IPS-20b (cell line): ENCODE measurements at regions not wholly inside any gene's neighbourhood (a gene's known extent, or its start where the extent isn't known, plus 50 kb on each side); places are given as distances from the start of the nearest gene placed in this dataset.

Experiments
- H3K27ac ChIP-seq: one replicate; pipeline ENCODE4 v1.5.1; 2013; ENCODE audit warnings: low read length
- H3K27me3 ChIP-seq: 2 replicates; pipeline ENCODE4 v1.6.1; 2013; ENCODE audit warnings: mild to moderate bottlenecking, low read length, inconsistent platforms; ENCODE audit not compliant: insufficient read depth
- H3K36me3 ChIP-seq: 2 replicates; pipeline ENCODE4 v1.6.1; 2013; ENCODE audit warnings: low read depth, mild to moderate bottlenecking, inconsistent platforms, low read length, moderate library complexity; ENCODE audit not compliant: insufficient read depth
- H3K4me1 ChIP-seq: 2 replicates; pipeline ENCODE4 v1.6.1; 2013; ENCODE audit warnings: mild to moderate bottlenecking, control low read depth, inconsistent platforms, low read length, moderate library complexity; ENCODE audit not compliant: insufficient read depth
- H3K4me3 ChIP-seq: 2 replicates; pipeline ENCODE4 v1.5.1; 2013; ENCODE audit warnings: mild to moderate bottlenecking, low read length, inconsistent platforms
- H3K9ac ChIP-seq: 2 replicates; pipeline ENCODE4 v1.6.1; 2013; ENCODE audit warnings: low read depth, mild to moderate bottlenecking, inconsistent platforms, low read length, moderate library complexity
- H3K9me3 ChIP-seq: 2 replicates; pipeline ENCODE4 v1.6.1; 2013; ENCODE audit warnings: mild to moderate bottlenecking, low read depth, low read length, inconsistent platforms; ENCODE audit not compliant: insufficient read depth

- no peak overlapping the region for H3K4me3 ChIP-seq
- H3K9ac ChIP-seq: no peak overlapping the region
- H3K27me3 ChIP-seq: no peaks in the 10 kb centered on the region
- no peaks in the 10 kb centered on the region for H3K4me1 ChIP-seq
- no peak overlapping the region for H3K27ac ChIP-seq
- no peaks in the 10 kb centered on the region for H3K9me3 ChIP-seq
- no peaks in the 10 kb centered on the region for H3K36me3 ChIP-seq
Observed at GRCh38 chr1:115893545-115893944, 52.6 kb upstream of the NHLH2 start.

- Histone ChIP-seq H3K27ac (no peak overlapping the region), H3K36me3 (no peaks in the 10 kb centered on the region)
Observed at GRCh38 chr1:115898020-115898419, 57.1 kb upstream of the NHLH2 start.

GRCh38 chr1:115900856-115901255 is 59.9 kb upstream of the NHLH2 start:
- H3K27me3 ChIP-seq: no peaks in the 10 kb centered on the region

More at GRCh38 chr1:115898020-115898419, 57.1 kb upstream of the NHLH2 start:
- no peaks in the 10 kb centered on the region for H3K4me1 ChIP-seq
- no peaks in the 10 kb centered on the region for H3K27me3 ChIP-seq
- no peaks in the 10 kb centered on the region for H3K9me3 ChIP-seq
- no peak overlapping the region for H3K4me3 ChIP-seq
- no peak overlapping the region for H3K9ac ChIP-seq

GRCh38 chr1:115906627-115907026 is 65.7 kb upstream of the NHLH2 start:
- Histone ChIP-seq H3K36me3 (no peaks in the 10 kb centered on the region), H3K9ac (no peak overlapping the region), H3K4me1 (no peaks in the 10 kb centered on the region), H3K27me3 (no peaks in the 10 kb centered on the region), H3K9me3 (no peaks in the 10 kb centered on the region), H3K4me3 (no peak overlapping the region), H3K27ac (no peak overlapping the region)

More at GRCh38 chr1:115900856-115901255, 59.9 kb upstream of the NHLH2 start:
- Histone ChIP-seq H3K4me3 (no peak overlapping the region), H3K9ac (no peak overlapping the region), H3K27ac (no peak overlapping the region), H3K4me1 (no peaks in the 10 kb centered on the region), H3K36me3 (no peaks in the 10 kb centered on the region), H3K9me3 (no peaks in the 10 kb centered on the region)

GRCh38 chr1:115907092-115907491 is 66.2 kb upstream of the NHLH2 start:
- no peak overlapping the region for H3K9ac ChIP-seq
- no peaks in the 10 kb centered on the region for H3K4me1 ChIP-seq
- no peaks in the 10 kb centered on the region for H3K9me3 ChIP-seq
- no peak overlapping the region for H3K27ac ChIP-seq
- no peaks in the 10 kb centered on the region for H3K27me3 ChIP-seq
- H3K4me3 ChIP-seq: no peak overlapping the region
- H3K36me3 ChIP-seq: no peaks in the 10 kb centered on the region

GRCh38 chr1:115908565-115909274 is 67.6 kb upstream of the SLC22A15 start:
- H3K27ac ChIP-seq: no peak overlapping the region
- no peaks in the 10 kb centered on the region for H3K27me3 ChIP-seq
- H3K9me3 ChIP-seq: no peaks in the 10 kb centered on the region
- H3K4me3 ChIP-seq: no peak overlapping the region
- no peaks in the 10 kb centered on the region for H3K36me3 ChIP-seq
- no peak overlapping the region for H3K9ac ChIP-seq
- H3K4me1 ChIP-seq: no peaks in the 10 kb centered on the region

- no peak overlapping the region for H3K27ac ChIP-seq
- H3K4me1 ChIP-seq: peaks cover 13% of the 10 kb centered on the region; the same call in 1 of the 2 replicates
- H3K4me3 ChIP-seq: no peak overlapping the region
- no peak overlapping the region for H3K9ac ChIP-seq
- no peaks in the 10 kb centered on the region for H3K27me3 ChIP-seq
- H3K9me3 ChIP-seq: no peaks in the 10 kb centered on the region
- no peaks in the 10 kb centered on the region for H3K36me3 ChIP-seq
Observed at GRCh38 chr1:115910231-115910630, 66.1 kb upstream of the SLC22A15 start.

- H3K27ac ChIP-seq: no peak overlapping the region
- H3K9ac ChIP-seq: no peak overlapping the region
- H3K27me3 ChIP-seq: no peaks in the 10 kb centered on the region
- no peaks in the 10 kb centered on the region for H3K36me3 ChIP-seq
- H3K4me1 ChIP-seq: peaks cover 13% of the 10 kb centered on the region; the same call in 1 of the 2 replicates
- H3K9me3 ChIP-seq: no peaks in the 10 kb centered on the region
- H3K4me3 ChIP-seq: no peak overlapping the region
Observed at GRCh38 chr1:115911294-115911693, 65.0 kb upstream of the SLC22A15 start.

- Histone ChIP-seq H3K27ac (no peak overlapping the region), H3K27me3 (no peaks in the 10 kb centered on the region), H3K4me1 (peaks cover 13% of the 10 kb centered on the region; the same call in 1 of the 2 replicates), H3K4me3 (no peak overlapping the region), H3K9me3 (no peaks in the 10 kb centered on the region), H3K36me3 (no peaks in the 10 kb centered on the region), H3K9ac (no peak overlapping the region)
Observed at GRCh38 chr1:115912116-115912515, 64.2 kb upstream of the SLC22A15 start.

GRCh38 chr1:115922801-115923200 is 53.5 kb upstream of the SLC22A15 start:
- Histone ChIP-seq H3K4me1 (peaks cover 20% of the 10 kb centered on the region), H3K9me3 (no peaks in the 10 kb centered on the region), H3K36me3 (no peaks in the 10 kb centered on the region), H3K4me3 (no peak overlapping the region), H3K27ac (no peak overlapping the region), H3K9ac (no peak overlapping the region), H3K27me3 (no peaks in the 10 kb centered on the region)

GRCh38 chr1:115924770-115925169 is 51.5 kb upstream of the SLC22A15 start:
- H3K4me3 ChIP-seq: peak overlapping the region; percentile 23; the same call in 1 of the 2 replicates
- no peaks in the 10 kb centered on the region for H3K36me3 ChIP-seq
- H3K4me1 ChIP-seq: peaks cover 25% of the 10 kb centered on the region
- no peak overlapping the region for H3K27ac ChIP-seq
- H3K9me3 ChIP-seq: no peaks in the 10 kb centered on the region
- H3K9ac ChIP-seq: peak overlapping the region; percentile 17; the same call in 1 of the 2 replicates
- no peaks in the 10 kb centered on the region for H3K27me3 ChIP-seq

- no peak overlapping the region for H3K9ac ChIP-seq
- H3K36me3 ChIP-seq: no peaks in the 10 kb centered on the region
Observed at GRCh38 chr1:115925467-115925866, 50.8 kb upstream of the SLC22A15 start.

More at GRCh38 chr1:115925467-115925866, 50.8 kb upstream of the SLC22A15 start:
- Histone ChIP-seq H3K27ac (no peak overlapping the region), H3K9me3 (no peaks in the 10 kb centered on the region), H3K27me3 (no peaks in the 10 kb centered on the region), H3K4me1 (peaks cover 31% of the 10 kb centered on the region), H3K4me3 (no peak overlapping the region)
